Uterus (tissue), 3 donors: ENCODE measurements at regions not wholly inside any gene's neighbourhood (a gene's known extent, or its start where the extent isn't known, plus 50 kb on each side); places are given as distances from the start of the nearest gene placed in this dataset.

Experiments
- DNase-seq, 2 donors: peaks; one replicate each; pipeline ENCODE4 v3.0.0-alpha.2; 2019 to 2020
- H3K27ac ChIP-seq, 2 donors: fragments of 200-600 bp; sonication (generic); 1 replicate in 1 of 2; 2 replicates in 1 of 2; pipeline ENCODE4 v1.5.1; 2016 to 2018
- H3K27me3 ChIP-seq, 2 donors: fragments of 200-600 bp; sonication (generic); one replicate each; pipeline ENCODE4 v1.5.1; 2018 to 2019; ENCODE audit warnings: control low read depth in 1 of 2
- H3K36me3 ChIP-seq, 2 donors: fragments of 200-600 bp; sonication (generic); one replicate each; pipeline ENCODE4 v1.5.1; 2019; ENCODE audit warnings: control low read depth in 1 of 2
- H3K4me1 ChIP-seq, 2 donors: fragments of 200-600 bp; sonication (generic); one replicate each; pipeline ENCODE4 v1.5.1; 2018 to 2019; ENCODE audit warnings: control low read depth in 1 of 2
- H3K4me3 ChIP-seq, 2 donors: fragments of 200-600 bp; sonication (generic); 1 replicate in 1 of 2; 2 replicates in 1 of 2; pipeline ENCODE4 v1.5.1; 2018 to 2019; ENCODE audit warnings: mild to moderate bottlenecking in 1 of 2
- H3K9me3 ChIP-seq, 2 donors: fragments of 200-600 bp; sonication (generic); one replicate each; pipeline ENCODE4 v1.5.1; 2019; ENCODE audit warnings: control low read depth in 1 of 2
- POLR2A ChIP-seq, 2 donors: fragments of 450-650 bp; IDR thresholded peaks; one replicate each; pipeline ENCODE4 v1.6.1; 2016; ENCODE audit warnings: antibody characterized with exemption in 2 of 2, mild to moderate bottlenecking in 1 of 2, moderate library complexity in 1 of 2
- intact Hi-C: fragments of 100-400 bp; cut with DNase I; formaldehyde crosslinking; loops from one replicate; pipeline ENCODE4 v1.15.1; 2023; ENCODE audit warnings: low total_unique reads
- TF ChIP-seq, protein P1 (sequence below), 4 experiments: fragments of 200-600 bp in 2 of 4; fragments of 450-650 bp in 2 of 4; sonication (generic) in 2 of 4; IDR thresholded peaks; one replicate each; pipeline ENCODE4 v1.5.1; 2016 to 2019; ENCODE audit warnings: antibody characterized with exemption in 4 of 4, mild to moderate bottlenecking in 2 of 4, moderate library complexity in 1 of 4
- donor health status: DM: yes; HTN: yes; CAD: no.

DNA sequence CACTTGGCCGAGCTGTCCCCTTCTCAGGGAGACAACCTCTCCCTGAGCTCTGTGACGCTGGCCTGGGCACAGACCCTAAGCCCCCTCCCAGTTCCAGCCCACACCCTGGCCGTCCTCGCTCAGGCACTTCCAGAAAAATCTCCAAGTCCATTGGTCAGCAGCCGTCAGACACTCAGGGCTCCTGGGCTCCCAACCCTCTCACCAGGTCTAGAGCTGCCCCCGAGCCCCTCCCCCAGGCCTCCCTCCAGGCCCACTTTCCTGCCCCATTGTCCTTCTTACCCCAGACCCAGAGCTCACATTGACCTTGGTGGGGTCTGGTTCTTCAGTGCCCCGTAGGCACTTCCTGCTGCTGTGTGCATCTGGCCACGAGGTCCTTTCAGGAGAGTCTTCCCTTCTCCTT is 249.3 kb upstream of the RTL1 start:
- intact Hi-C loops = no loop called here
- H3K4me1 ChIP-seq = no peaks in the 10 kb centered on the region
- H3K27me3 ChIP-seq = no peaks in the 10 kb centered on the region
- DNase-seq = no peak
- no peak overlapping the region for H3K27ac ChIP-seq
- no peak overlapping the region for H3K4me3 ChIP-seq
- no peaks in the 10 kb centered on the region for H3K9me3 ChIP-seq
- TF ChIP-seq, protein P1, sequence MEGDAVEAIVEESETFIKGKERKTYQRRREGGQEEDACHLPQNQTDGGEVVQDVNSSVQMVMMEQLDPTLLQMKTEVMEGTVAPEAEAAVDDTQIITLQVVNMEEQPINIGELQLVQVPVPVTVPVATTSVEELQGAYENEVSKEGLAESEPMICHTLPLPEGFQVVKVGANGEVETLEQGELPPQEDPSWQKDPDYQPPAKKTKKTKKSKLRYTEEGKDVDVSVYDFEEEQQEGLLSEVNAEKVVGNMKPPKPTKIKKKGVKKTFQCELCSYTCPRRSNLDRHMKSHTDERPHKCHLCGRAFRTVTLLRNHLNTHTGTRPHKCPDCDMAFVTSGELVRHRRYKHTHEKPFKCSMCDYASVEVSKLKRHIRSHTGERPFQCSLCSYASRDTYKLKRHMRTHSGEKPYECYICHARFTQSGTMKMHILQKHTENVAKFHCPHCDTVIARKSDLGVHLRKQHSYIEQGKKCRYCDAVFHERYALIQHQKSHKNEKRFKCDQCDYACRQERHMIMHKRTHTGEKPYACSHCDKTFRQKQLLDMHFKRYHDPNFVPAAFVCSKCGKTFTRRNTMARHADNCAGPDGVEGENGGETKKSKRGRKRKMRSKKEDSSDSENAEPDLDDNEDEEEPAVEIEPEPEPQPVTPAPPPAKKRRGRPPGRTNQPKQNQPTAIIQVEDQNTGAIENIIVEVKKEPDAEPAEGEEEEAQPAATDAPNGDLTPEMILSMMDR (IDR thresholded peaks at IDR 0.05) = no peak
- no peak for TF ChIP-seq POLR2A (IDR thresholded peaks at IDR 0.05)
- H3K36me3 ChIP-seq = no peaks in the 10 kb centered on the region

- no peak overlapping the region for H3K27ac ChIP-seq
- intact Hi-C loops = no loop called here
- no peaks in the 10 kb centered on the region for H3K9me3 ChIP-seq
- DNase-seq = no peak
- no peaks in the 10 kb centered on the region for H3K36me3 ChIP-seq
- no peak for TF ChIP-seq POLR2A (IDR thresholded peaks at IDR 0.05)
- TF ChIP-seq, protein P1 (IDR thresholded peaks at IDR 0.05) = no peak
- no peaks in the 10 kb centered on the region for H3K4me1 ChIP-seq
- H3K27me3 ChIP-seq = no peaks in the 10 kb centered on the region
- no peak overlapping the region for H3K4me3 ChIP-seq
Observed at GRCh38 chr14:101153691-101154090, 250.2 kb upstream of the RTL1 start.

- Histone ChIP-seq H3K9me3 (no peaks in the 10 kb centered on the region), H3K27ac (no peak overlapping the region), H3K36me3 (no peaks in the 10 kb centered on the region), H3K4me3 (no peak overlapping the region), H3K4me1 (no peaks in the 10 kb centered on the region), H3K27me3 (no peaks in the 10 kb centered on the region)
- DNase-seq = no peak
- TF ChIP-seq, protein P1 (IDR thresholded peaks at IDR 0.05) = no peak
- no peak for TF ChIP-seq POLR2A (IDR thresholded peaks at IDR 0.05)
- intact Hi-C loops = no loop called here
Observed at GRCh38 chr14:101155575-101155974, 252.1 kb upstream of the RTL1 start.

DNA sequence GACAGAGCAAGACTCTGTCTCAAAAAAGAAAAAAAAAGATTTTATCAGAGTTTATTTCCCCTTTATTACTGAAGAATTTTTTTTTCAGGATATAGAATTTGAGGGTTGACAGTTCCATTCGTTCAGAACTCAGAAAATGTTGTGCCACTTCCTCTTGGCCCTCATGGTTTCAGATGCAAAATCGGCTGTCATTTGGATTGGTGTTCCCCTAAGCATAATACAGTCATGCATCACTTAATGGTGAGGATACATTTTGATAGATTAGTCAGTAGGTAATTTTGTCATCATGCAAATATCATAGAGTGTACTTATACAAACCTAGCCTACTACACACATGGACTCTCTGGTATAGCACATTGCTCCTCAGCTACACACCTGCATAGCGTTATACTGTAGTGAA is 263.9 kb upstream of the RTL1 start:
- Histone ChIP-seq H3K27ac (no peak overlapping the region), H3K36me3 (no peaks in the 10 kb centered on the region), H3K4me3 (no peak overlapping the region), H3K4me1 (no peaks in the 10 kb centered on the region), H3K27me3 (no peaks in the 10 kb centered on the region), H3K9me3 (peaks cover 0 to 6% of the 10 kb centered on the region in 2 donors)
- no peak for TF ChIP-seq POLR2A (IDR thresholded peaks at IDR 0.05)
- TF ChIP-seq, protein P1 (IDR thresholded peaks at IDR 0.05) = no peak
- no peak for DNase-seq
- intact Hi-C loops = no loop called here

DNA sequence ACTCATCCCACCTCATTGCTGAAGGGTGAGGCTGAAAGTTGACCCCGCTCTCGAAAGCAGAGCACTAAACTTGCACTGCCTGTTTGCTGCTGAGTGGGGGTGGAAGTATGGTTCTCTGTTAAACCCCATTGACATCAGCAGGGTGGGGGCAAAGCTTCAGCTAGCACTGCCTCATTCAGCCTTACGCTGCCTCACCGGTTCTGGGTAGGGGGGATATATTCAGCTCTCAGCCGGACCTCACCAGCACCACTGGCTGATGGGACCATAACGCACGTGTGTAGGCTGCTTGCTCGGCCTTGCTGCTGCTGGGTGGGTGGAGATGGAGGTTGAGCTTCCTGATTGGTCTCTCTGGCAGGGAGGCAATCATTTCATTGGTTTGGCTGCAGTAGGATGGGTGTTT is 265.7 kb upstream of the RTL1 start:
- H3K4me1 ChIP-seq = no peaks in the 10 kb centered on the region
- H3K9me3 ChIP-seq = peaks cover 0 to 6% of the 10 kb centered on the region in 2 donors
- intact Hi-C loops = no loop called here
- TF ChIP-seq, protein P1 (IDR thresholded peaks at IDR 0.05) = no peak
- no peak for TF ChIP-seq POLR2A (IDR thresholded peaks at IDR 0.05)
- no peak overlapping the region for H3K4me3 ChIP-seq
- H3K27ac ChIP-seq = no peak overlapping the region
- H3K36me3 ChIP-seq = no peaks in the 10 kb centered on the region
- no peaks in the 10 kb centered on the region for H3K27me3 ChIP-seq
- no peak for DNase-seq
